Lower lobe of right lung (tissue), 2 donors: ENCODE measurements at regions not wholly inside any gene's neighbourhood (a gene's known extent, or its start where the extent isn't known, plus 50 kb on each side); places are given as distances from the start of the nearest gene placed in this dataset.

ENCODE experiments used
- ATAC-seq, 2 donors: fragments of 200-7000 bp; cut with Tn5 transposase; one replicate each; pipeline ENCODE4 v1.9.1; 2020 to 2022; ENCODE audit warnings: mild to moderate bottlenecking in 2 of 2, moderate library complexity in 2 of 2
- DNase-seq: peaks from one replicate; pipeline ENCODE4 v3.0.0-alpha.2; 2020
- H3K27ac ChIP-seq: fragments of 200-600 bp; one replicate; pipeline ENCODE4 v1.8.0; 2022
- H3K27me3 ChIP-seq: fragments of 200-600 bp; one replicate; pipeline ENCODE4 v1.8.0; 2022; ENCODE audit warnings: low read depth
- H3K36me3 ChIP-seq: fragments of 200-600 bp; one replicate; pipeline ENCODE4 v1.8.0; 2022; ENCODE audit warnings: mild to moderate bottlenecking
- H3K4me1 ChIP-seq: fragments of 200-600 bp; one replicate; pipeline ENCODE4 v1.8.0; 2022
- H3K4me3 ChIP-seq: fragments of 200-600 bp; one replicate; pipeline ENCODE4 v1.8.0; 2022; ENCODE audit warnings: mild to moderate bottlenecking
- H3K9me3 ChIP-seq: fragments of 200-600 bp; one replicate; pipeline ENCODE4 v1.8.0; 2022
- CTCF ChIP-seq: fragments of 200-600 bp; IDR thresholded peaks from one replicate; pipeline ENCODE4 v1.8.0; 2022; ENCODE audit warnings: antibody characterized with exemption, mild to moderate bottlenecking
- intact Hi-C: fragments of 100-400 bp; cut with DNase I; formaldehyde crosslinking; loops from one replicate; pipeline ENCODE4 v1.11.0; 2022
- donor health status: DM: no; HTN: yes; CAD: no; lungs with severe emphysema.

DNA sequence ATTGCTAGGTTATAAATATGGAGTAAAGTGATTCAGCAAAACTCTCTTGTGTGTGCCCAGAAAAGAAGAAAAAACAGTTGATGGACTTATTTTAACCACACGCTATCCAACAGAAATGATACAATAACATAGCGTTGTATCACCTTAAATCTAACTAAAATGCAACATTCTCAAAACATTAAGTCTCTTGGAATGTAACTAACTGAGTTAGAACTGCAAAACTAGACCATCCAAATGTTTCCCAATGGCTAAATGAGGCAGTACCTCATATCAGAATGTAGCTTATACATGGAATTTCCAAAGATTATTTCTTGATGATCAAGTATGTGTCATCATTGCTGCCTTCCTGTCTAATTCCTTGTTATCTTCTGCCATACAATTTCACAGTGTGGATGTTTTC, 187.9 kb downstream of the CNTN3 start:
- no peak for TF ChIP-seq CTCF
- Histone ChIP-seq H3K9me3 (no peaks in the 10 kb centered on the region), H3K27ac (no peak overlapping the region), H3K4me3 (no peak overlapping the region), H3K4me1 (no peaks in the 10 kb centered on the region), H3K27me3 (no peaks in the 10 kb centered on the region), H3K36me3 (no peaks in the 10 kb centered on the region)
- intact Hi-C loops = no loop called here
- ATAC-seq (no peak), DNase-seq (no peak)

DNA sequence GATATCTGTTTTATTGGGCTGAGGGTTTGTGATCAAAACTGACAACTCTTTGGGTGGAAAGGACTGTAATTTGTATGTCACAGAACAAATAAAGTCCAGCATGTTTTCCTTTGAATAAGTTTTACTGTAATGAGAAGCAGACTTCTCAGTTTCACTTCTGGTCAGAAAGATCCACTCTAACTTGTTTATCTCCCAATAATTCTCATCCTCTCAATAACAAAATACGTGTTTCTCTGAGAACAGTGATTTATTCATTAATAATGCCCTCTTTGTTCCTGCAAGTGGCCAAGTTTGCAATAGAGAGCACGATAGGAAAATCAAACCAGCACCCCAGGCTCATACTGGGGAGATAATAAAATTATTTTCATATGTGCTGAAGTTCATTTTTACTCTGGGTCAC, 190.6 kb downstream of the CNTN3 start:
- DNase-seq (no peak), ATAC-seq (no peak)
- Histone ChIP-seq H3K9me3 (no peaks in the 10 kb centered on the region), H3K4me3 (no peak overlapping the region), H3K27ac (no peak overlapping the region), H3K27me3 (no peaks in the 10 kb centered on the region), H3K36me3 (no peaks in the 10 kb centered on the region), H3K4me1 (no peaks in the 10 kb centered on the region)
- TF ChIP-seq CTCF = no peak
- intact Hi-C loops = no loop called here

- DNase-seq (no peak), ATAC-seq (no peak)
- H3K4me3 ChIP-seq = no peak overlapping the region
- H3K27me3 ChIP-seq = no peaks in the 10 kb centered on the region
- no peaks in the 10 kb centered on the region for H3K36me3 ChIP-seq
- no peaks in the 10 kb centered on the region for H3K4me1 ChIP-seq
- intact Hi-C loops = no loop called here
- H3K27ac ChIP-seq = no peak overlapping the region
- no peak for TF ChIP-seq CTCF
- H3K9me3 ChIP-seq = no peaks in the 10 kb centered on the region
These were observed 193.8 kb downstream of the CNTN3 start for GRCh38 chr3:74420538-74421124.

DNA sequence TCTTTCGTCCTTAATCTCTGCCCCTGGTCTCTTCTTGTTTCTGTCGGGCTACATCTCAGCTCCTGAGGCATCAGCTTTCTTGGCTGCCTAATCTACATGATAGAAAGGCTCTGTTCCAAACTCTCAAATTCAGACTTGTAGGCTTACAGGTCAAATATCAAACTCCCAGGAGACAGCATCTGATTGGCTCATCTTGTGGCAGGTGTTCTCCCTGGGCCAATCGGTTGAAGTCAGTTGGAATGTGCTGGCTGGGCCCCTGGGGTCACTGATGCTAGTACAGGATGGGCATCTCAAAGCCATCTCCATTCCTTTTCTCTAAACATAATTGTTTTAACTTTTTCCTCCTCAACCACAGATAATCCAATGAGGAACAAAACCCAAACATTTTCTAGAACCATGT, 198.7 kb downstream of the CNTN3 start:
- intact Hi-C loops = no loop called here
- Histone ChIP-seq H3K36me3 (no peaks in the 10 kb centered on the region), H3K27ac (no peak overlapping the region), H3K4me1 (no peaks in the 10 kb centered on the region), H3K4me3 (no peak overlapping the region), H3K9me3 (no peaks in the 10 kb centered on the region), H3K27me3 (no peaks in the 10 kb centered on the region)
- no peak for TF ChIP-seq CTCF
- ATAC-seq (no peak), DNase-seq (no peak)

GRCh38 chr3:74413547-74414241, 200.8 kb downstream of the CNTN3 start:
- Histone ChIP-seq H3K36me3 (no peaks in the 10 kb centered on the region), H3K27me3 (no peaks in the 10 kb centered on the region), H3K9me3 (no peaks in the 10 kb centered on the region), H3K4me1 (no peaks in the 10 kb centered on the region), H3K27ac (no peak overlapping the region), H3K4me3 (no peak overlapping the region)
- no peak for TF ChIP-seq CTCF
- intact Hi-C loops = no loop called here
- ATAC-seq = no peak
- DNase-seq = no peak
